Calu3 (cell line): ENCODE measurements at regions not wholly inside any gene's neighbourhood (a gene's known extent, or its start where the extent isn't known, plus 50 kb on each side); places are given as distances from the start of the nearest gene placed in this dataset.

Source experiments
- BruUV-seq: library from RNA; stranded (reverse); fragments of 400-500 nt; replicated peaks from 2 replicates; lab custom pipeline; 2021; lab: Mats Ljungman, UMichigan
- CTCF ChIA-PET: fragments of 300-600 bp; sonication (Branson Sonifier 250); formaldehyde crosslinking; loops from one replicate; lab custom pipeline; 2022; ENCODE audit warnings: antibody characterized with exemption; lab: Charles Lee
- DNase-seq: peaks from one replicate; pipeline ENCODE4 v3.0.0; 2022
- H3K27ac Mint-ChIP-seq: one replicate; pipeline ENCODE4 v1.8.0; 2022; ENCODE audit warnings: mixed read lengths; ENCODE audit not compliant: unreplicated experiment
- H3K27me3 Mint-ChIP-seq: one replicate; pipeline ENCODE4 v1.8.0; 2022; ENCODE audit warnings: mixed read lengths; ENCODE audit not compliant: unreplicated experiment
- H3K36me3 Mint-ChIP-seq: one replicate; pipeline ENCODE4 v1.8.0; 2022; ENCODE audit warnings: mild to moderate bottlenecking, moderate library complexity, mixed read lengths; ENCODE audit not compliant: insufficient read depth, unreplicated experiment
- H3K4me1 Mint-ChIP-seq: one replicate; pipeline ENCODE4 v1.8.0; 2022; ENCODE audit warnings: mild to moderate bottlenecking, low read depth, mixed read lengths; ENCODE audit not compliant: unreplicated experiment
- H3K4me3 Mint-ChIP-seq: one replicate; pipeline ENCODE4 v1.8.0; 2022; ENCODE audit warnings: mild to moderate bottlenecking, low read depth, moderate library complexity, mixed read lengths; ENCODE audit not compliant: unreplicated experiment
- H3K9me3 Mint-ChIP-seq: one replicate; pipeline ENCODE4 v1.8.0; 2022; ENCODE audit warnings: low read depth, mixed read lengths; ENCODE audit not compliant: unreplicated experiment
- CTCF ChIP-seq: fragments of 200-600 bp; IDR thresholded peaks from one replicate; pipeline ENCODE4 v1.8.0; 2022; ENCODE audit warnings: antibody characterized with exemption; ENCODE audit not compliant: unreplicated experiment
- intact Hi-C: fragments of 100-400 bp; cut with micrococcal nuclease; formaldehyde crosslinking; loops from one replicate; pipeline ENCODE4 v1.10.0; 2022; ENCODE audit not compliant: unreplicated experiment

GRCh38 chr2:37425408-37425807 is 81.0 kb downstream of the QPCT start:
- no peak for TF ChIP-seq CTCF
- Mint-ChIP-seq H3K4me1 (no peaks in the 10 kb centered on the region), H3K4me3 (no peak overlapping the region), H3K9me3 (no peaks in the 10 kb centered on the region), H3K36me3 (no peaks in the 10 kb centered on the region), H3K27me3 (no peaks in the 10 kb centered on the region), H3K27ac (no peak overlapping the region)
- CTCF ChIA-PET = interaction anchor here (0.7 kb wide), 1 partner anchor 19 kb away, joined by 3 read pairs; no protein-coding TSS in a partner anchor
- no peak for DNase-seq
- intact Hi-C loops = no loop called here
- BruUV-seq = no TSS peak

GRCh38 chr2:37427241-37427640 is 82.8 kb downstream of the QPCT start:
- no peaks in the 10 kb centered on the region for H3K36me3 Mint-ChIP-seq
- DNase-seq = no peak
- H3K27ac Mint-ChIP-seq = no peak overlapping the region
- CTCF ChIA-PET = no interaction called here
- intact Hi-C loops = no loop called here
- H3K27me3 Mint-ChIP-seq = no peaks in the 10 kb centered on the region
- no peaks in the 10 kb centered on the region for H3K9me3 Mint-ChIP-seq
- no peaks in the 10 kb centered on the region for H3K4me1 Mint-ChIP-seq
- no peak for TF ChIP-seq CTCF
- H3K4me3 Mint-ChIP-seq = no peak overlapping the region
- no TSS peak for BruUV-seq

- Mint-ChIP-seq H3K36me3 (no peaks in the 10 kb centered on the region), H3K4me3 (no peak overlapping the region), H3K9me3 (no peaks in the 10 kb centered on the region), H3K4me1 (no peaks in the 10 kb centered on the region), H3K27ac (no peak overlapping the region), H3K27me3 (no peaks in the 10 kb centered on the region)
- CTCF ChIA-PET = no interaction called here
- intact Hi-C loops = no loop called here
- no peak for TF ChIP-seq CTCF
- BruUV-seq = no TSS peak
- DNase-seq = no peak
Observed at GRCh38 chr2:37436323-37436722, 91.9 kb downstream of the QPCT start.

- no peak overlapping the region for H3K27ac Mint-ChIP-seq
- BruUV-seq = no TSS peak
- DNase-seq = no peak
- intact Hi-C loops = no loop called here
- CTCF ChIA-PET = no interaction called here
- H3K27me3 Mint-ChIP-seq = no peaks in the 10 kb centered on the region
- no peaks in the 10 kb centered on the region for H3K4me1 Mint-ChIP-seq
- H3K9me3 Mint-ChIP-seq = peaks cover 3% of the 10 kb centered on the region
- no peaks in the 10 kb centered on the region for H3K36me3 Mint-ChIP-seq
- TF ChIP-seq CTCF = no peak
- H3K4me3 Mint-ChIP-seq = no peak overlapping the region
Observed at GRCh38 chr2:37439131-37439642, 94.8 kb downstream of the QPCT start.
